ENCODE measurements at regions not wholly inside any gene's neighbourhood (a gene's known extent, or its start where the extent isn't known, plus 50 kb on each side); places are given as distances from the start of the nearest gene placed in this dataset.

GRCh38 chr2:63735263-63735662, 106.4 kb upstream of the UGP2 start:
- peak overlapping the region; percentile 59 to 77 (median 63) for H3K27ac ChIP-seq
- DNase-seq (peak in 1 of 3 donors; percentile 23), ATAC-seq (peak in 3 of 4 donors; percentile 19 to 51 (median 30))
- H3K4me1 ChIP-seq: peaks cover 0 to 60% (median 22%) of the 10 kb centered on the region in 4 donors
- no peak overlapping the region for H3K4me3 ChIP-seq
- H3K36me3 ChIP-seq: no peaks in the 10 kb centered on the region
- WGBS (ENCODE audit: insufficient coverage, low coverage, low lambda C conversion rate, missing lambda C conversion rate): 41% methylated on average over 4 of the region's 4 CpGs
- TF ChIP-seq POLR2A (IDR thresholded peaks at IDR 0.05) (no peak), CTCF (IDR thresholded peaks at IDR 0.05) (no peak)
- H3K27me3 ChIP-seq: no peaks in the 10 kb centered on the region
- H3K9me3 ChIP-seq: no peaks in the 10 kb centered on the region
- intact Hi-C loops (cut with DNase I): no loop called here

GRCh38 chr2:63735931-63736330, 105.8 kb upstream of the UGP2 start:
- Histone ChIP-seq H3K9me3 (no peaks in the 10 kb centered on the region), H3K27me3 (no peaks in the 10 kb centered on the region), H3K4me1 (peaks cover 0 to 66% (median 25%) of the 10 kb centered on the region in 4 donors), H3K27ac (peak overlapping the region; percentile 59 to 77 (median 63)), H3K36me3 (no peaks in the 10 kb centered on the region), H3K4me3 (no peak overlapping the region)
- TF ChIP-seq CTCF (IDR thresholded peaks at IDR 0.05): no peak
- TF ChIP-seq POLR2A (IDR thresholded peaks at IDR 0.05): no peak
- intact Hi-C loops (cut with DNase I): no loop called here
- DNase-seq: no peak
- ATAC-seq: no peak
- 60% methylated on average over 1 of the region's 1 CpG for WGBS (ENCODE audit: insufficient coverage, low coverage, low lambda C conversion rate, missing lambda C conversion rate)

- H3K4me3 ChIP-seq: no peak overlapping the region
- TF ChIP-seq CTCF (IDR thresholded peaks at IDR 0.05): no peak
- TF ChIP-seq POLR2A (IDR thresholded peaks at IDR 0.05): no peak
- no peaks in the 10 kb centered on the region for H3K36me3 ChIP-seq
- H3K4me1 ChIP-seq: peaks cover 0 to 66% (median 27%) of the 10 kb centered on the region in 4 donors
- ATAC-seq (peak; percentile 27 to 35 (median 32)), DNase-seq (no peak)
- peak overlapping the region; percentile 48 to 63 (median 59) for H3K27ac ChIP-seq
- H3K9me3 ChIP-seq: no peaks in the 10 kb centered on the region
- intact Hi-C loops (cut with DNase I): no loop called here
- no peaks in the 10 kb centered on the region for H3K27me3 ChIP-seq
Measured at GRCh38 chr2:63736354-63736753, 105.3 kb upstream of the UGP2 start.

- ATAC-seq: peak; percentile 40 to 73 (median 63)
- TF ChIP-seq POLR2A (IDR thresholded peaks at IDR 0.05) (no peak), CTCF (IDR thresholded peaks at IDR 0.05) (no peak)
Measured at GRCh38 chr2:63737081-63737751, 104.5 kb upstream of the UGP2 start.

More at GRCh38 chr2:63737081-63737751, 104.5 kb upstream of the UGP2 start:
- Histone ChIP-seq H3K27ac (peak overlapping the region; percentile 23 to 48 (median 39)), H3K4me3 (no peak overlapping the region), H3K36me3 (no peaks in the 10 kb centered on the region), H3K9me3 (no peaks in the 10 kb centered on the region), H3K27me3 (no peaks in the 10 kb centered on the region), H3K4me1 (peaks cover 0 to 70% (median 28%) of the 10 kb centered on the region in 4 donors)
- peak; percentile 24 to 64 (median 64) for DNase-seq
- intact Hi-C loops (cut with DNase I): no loop called here
